ENCODE measurements at regions not wholly inside any gene's neighbourhood (a gene's known extent, or its start where the extent isn't known, plus 50 kb on each side); places are given as distances from the start of the nearest gene placed in this dataset.

- DNase-seq (ENCODE audit: low read depth, low spot score), result no peak
Measured at GRCh38 chr5:33241802-33242201, 199.0 kb upstream of the TARS1 start.

GRCh38 chr5:33242277-33242676, 198.5 kb upstream of the TARS1 start:
- DNase-seq (ENCODE audit: low read depth, low spot score), result no peak

GRCh38 chr5:33244441-33245150, 196.2 kb upstream of the TARS1 start:
- no peak for DNase-seq (ENCODE audit: low read depth, low spot score)

- no peak for DNase-seq (ENCODE audit: low read depth, low spot score)
Measured at GRCh38 chr5:33254579-33254978, 186.2 kb upstream of the TARS1 start.

GRCh38 chr5:33257807-33258429, 182.8 kb upstream of the TARS1 start:
- DNase-seq (ENCODE audit: low read depth, low spot score), result peak; percentile 84

- DNase-seq (ENCODE audit: low read depth, low spot score), result peak; percentile 15
Measured at GRCh38 chr5:33258553-33258952, 182.2 kb upstream of the TARS1 start.

GRCh38 chr5:33260098-33260497, 180.7 kb upstream of the TARS1 start:
- DNase-seq (ENCODE audit: low read depth, low spot score), result no peak

- DNase-seq (ENCODE audit: low read depth, low spot score), result peak; percentile 32
Measured at GRCh38 chr5:33261305-33261704, 179.5 kb upstream of the TARS1 start.

GRCh38 chr5:33261747-33262146, 179.0 kb upstream of the TARS1 start:
- DNase-seq (ENCODE audit: low read depth, low spot score), result no peak

- DNase-seq (ENCODE audit: low read depth, low spot score), result no peak
Measured at GRCh38 chr5:33267801-33268200, 173.0 kb upstream of the TARS1 start.

GRCh38 chr5:33268374-33268773, 172.4 kb upstream of the TARS1 start:
- DNase-seq (ENCODE audit: low read depth, low spot score), result no peak

- DNase-seq (ENCODE audit: low read depth, low spot score), result no peak
Measured at GRCh38 chr5:33270671-33271070, 170.1 kb upstream of the TARS1 start.

- DNase-seq (ENCODE audit: low read depth, low spot score), result no peak
Measured at GRCh38 chr5:33271606-33272005, 169.2 kb upstream of the TARS1 start.

- peak; percentile 83 for DNase-seq (ENCODE audit: low read depth, low spot score)
Measured at GRCh38 chr5:33272288-33272687, 168.5 kb upstream of the TARS1 start.

- DNase-seq (ENCODE audit: low read depth, low spot score), result no peak
Measured at GRCh38 chr5:33273985-33274384, 166.8 kb upstream of the TARS1 start.

GRCh38 chr5:33275391-33275790, 165.4 kb upstream of the TARS1 start:
- no peak for DNase-seq (ENCODE audit: low read depth, low spot score)

GRCh38 chr5:33275921-33276627, 164.7 kb upstream of the TARS1 start:
- peak; percentile 78 for DNase-seq (ENCODE audit: low read depth, low spot score)

GRCh38 chr5:33276628-33276950, 164.2 kb upstream of the TARS1 start:
- DNase-seq (ENCODE audit: low read depth, low spot score), result no peak

GRCh38 chr5:33277061-33277650, 163.6 kb upstream of the TARS1 start:
- no peak for DNase-seq (ENCODE audit: low read depth, low spot score)

GRCh38 chr5:33281431-33281843, 159.3 kb upstream of the TARS1 start:
- DNase-seq (ENCODE audit: low read depth, low spot score), result no peak

- no peak for DNase-seq (ENCODE audit: low read depth, low spot score)
Measured at GRCh38 chr5:33282157-33282556, 158.6 kb upstream of the TARS1 start.

GRCh38 chr5:33282696-33283095, 158.1 kb upstream of the TARS1 start:
- DNase-seq (ENCODE audit: low read depth, low spot score), result no peak

- DNase-seq (ENCODE audit: low read depth, low spot score), result no peak
Measured at GRCh38 chr5:33283243-33283642, 157.5 kb upstream of the TARS1 start.

All from astrocyte of the hippocampus (primary cell).